A673 (cell line): ENCODE measurements at regions not wholly inside any gene's neighbourhood (a gene's known extent, or its start where the extent isn't known, plus 50 kb on each side); places are given as distances from the start of the nearest gene placed in this dataset.

Experiments used
- BruUV-seq: library from RNA; stranded (reverse); fragments of 400-500 nt; replicated peaks from 2 replicates; lab custom pipeline; 2021; lab: Mats Ljungman, UMichigan
- CTCF ChIA-PET: fragments of 300-600 bp; sonication (Branson Sonifier 250); formaldehyde crosslinking; loops from one replicate; lab custom pipeline; 2022; ENCODE audit warnings: antibody characterized with exemption; lab: Charles Lee
- POLR2A ChIA-PET: fragments of 300-600 bp; sonication (Branson Sonifier 250); formaldehyde crosslinking; loops from one replicate; lab custom pipeline; 2022; ENCODE audit warnings: antibody characterized with exemption; ENCODE audit not compliant: low non-redundant PET; lab: Charles Lee
- DNase-seq: peaks from one replicate; pipeline ENCODE4 v3.0.0-alpha.2; 2015; ENCODE audit warnings: low spot score
- H3K27ac ChIP-seq: fragments of 200-600 bp; sonication (generic); 2 replicates; pipeline ENCODE4 v1.5.1; 2016; ENCODE audit warnings: mixed run types, low read depth, mild to moderate bottlenecking, mixed read lengths, antibody characterized with exemption, low read length; ENCODE audit not compliant: poor library complexity, severe bottlenecking
- H3K27me3 ChIP-seq: fragments of 200-600 bp; sonication (generic); replicated peaks from 2 replicates; pipeline ENCODE4 v1.6.1; 2017; ENCODE audit warnings: mixed run types, low read depth, mild to moderate bottlenecking, mixed read lengths, antibody characterized with exemption, low read length; ENCODE audit not compliant: insufficient read depth, poor library complexity
- H3K36me3 ChIP-seq: fragments of 200-600 bp; sonication (generic); 2 replicates; pipeline ENCODE4 v1.6.1; 2016; ENCODE audit warnings: mixed run types, mild to moderate bottlenecking, mixed read lengths, antibody characterized with exemption, low read length; ENCODE audit not compliant: insufficient read depth, poor library complexity, severe bottlenecking
- H3K4me1 ChIP-seq: fragments of 200-600 bp; sonication (generic); 2 replicates; pipeline ENCODE4 v1.6.1; 2017; ENCODE audit warnings: mixed run types, mild to moderate bottlenecking, mixed read lengths, antibody characterized with exemption, low read length; ENCODE audit not compliant: insufficient read depth, poor library complexity, severe bottlenecking
- H3K4me3 ChIP-seq: fragments of 200-600 bp; sonication (generic); 2 replicates; pipeline ENCODE4 v1.5.1; 2016; ENCODE audit warnings: low read depth, mixed run types, mild to moderate bottlenecking, mixed read lengths, low read length; ENCODE audit not compliant: poor library complexity, severe bottlenecking
- H3K9me3 ChIP-seq: fragments of 200-600 bp; sonication (generic); 2 replicates; pipeline ENCODE4 v1.6.1; 2016; ENCODE audit warnings: mixed run types, low read depth, mild to moderate bottlenecking, mixed read lengths, antibody characterized with exemption, low read length; ENCODE audit not compliant: poor library complexity, severe bottlenecking
- EZH2 ChIP-seq: fragments of 200-600 bp; sonication (generic); IDR thresholded peaks from 2 replicates; pipeline ENCODE4 v1.6.1; 2017; ENCODE audit warnings: borderline replicate concordance, low read depth, mild to moderate bottlenecking, mixed read lengths, antibody characterized with exemption, low read length; ENCODE audit not compliant: poor library complexity, severe bottlenecking
- intact Hi-C: fragments of 100-400 bp; cut with micrococcal nuclease; formaldehyde crosslinking; loops from one replicate; pipeline ENCODE4 v1.10.0; 2022; ENCODE audit not compliant: unreplicated experiment
- TF ChIP-seq, protein P1 (sequence below): fragments of 300-800, 200-600 bp; sonication (generic); conservative IDR thresholded peaks from 2 replicates; pipeline ENCODE4 v1.5.1; 2017; ENCODE audit warnings: low read depth, mild to moderate bottlenecking, antibody characterized with exemption, low read length, moderate library complexity, mixed read lengths

GRCh38 chr16:82506692-82507670, 119.8 kb upstream of the CDH13 start:
- H3K4me3 ChIP-seq = no peak overlapping the region
- intact Hi-C loops = no loop called here
- POLR2A ChIA-PET = no interaction called here
- no peaks in the 10 kb centered on the region for H3K4me1 ChIP-seq
- H3K27me3 ChIP-seq = peaks cover 5% of the 10 kb centered on the region
- no peaks in the 10 kb centered on the region for H3K36me3 ChIP-seq
- BruUV-seq = no TSS peak
- no peak overlapping the region for H3K27ac ChIP-seq
- CTCF ChIA-PET = no interaction called here
- H3K9me3 ChIP-seq = no peaks in the 10 kb centered on the region
- no peak for DNase-seq
- TF ChIP-seq, protein P1, sequence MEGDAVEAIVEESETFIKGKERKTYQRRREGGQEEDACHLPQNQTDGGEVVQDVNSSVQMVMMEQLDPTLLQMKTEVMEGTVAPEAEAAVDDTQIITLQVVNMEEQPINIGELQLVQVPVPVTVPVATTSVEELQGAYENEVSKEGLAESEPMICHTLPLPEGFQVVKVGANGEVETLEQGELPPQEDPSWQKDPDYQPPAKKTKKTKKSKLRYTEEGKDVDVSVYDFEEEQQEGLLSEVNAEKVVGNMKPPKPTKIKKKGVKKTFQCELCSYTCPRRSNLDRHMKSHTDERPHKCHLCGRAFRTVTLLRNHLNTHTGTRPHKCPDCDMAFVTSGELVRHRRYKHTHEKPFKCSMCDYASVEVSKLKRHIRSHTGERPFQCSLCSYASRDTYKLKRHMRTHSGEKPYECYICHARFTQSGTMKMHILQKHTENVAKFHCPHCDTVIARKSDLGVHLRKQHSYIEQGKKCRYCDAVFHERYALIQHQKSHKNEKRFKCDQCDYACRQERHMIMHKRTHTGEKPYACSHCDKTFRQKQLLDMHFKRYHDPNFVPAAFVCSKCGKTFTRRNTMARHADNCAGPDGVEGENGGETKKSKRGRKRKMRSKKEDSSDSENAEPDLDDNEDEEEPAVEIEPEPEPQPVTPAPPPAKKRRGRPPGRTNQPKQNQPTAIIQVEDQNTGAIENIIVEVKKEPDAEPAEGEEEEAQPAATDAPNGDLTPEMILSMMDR = no peak
- TF ChIP-seq EZH2 = no peak

DNA sequence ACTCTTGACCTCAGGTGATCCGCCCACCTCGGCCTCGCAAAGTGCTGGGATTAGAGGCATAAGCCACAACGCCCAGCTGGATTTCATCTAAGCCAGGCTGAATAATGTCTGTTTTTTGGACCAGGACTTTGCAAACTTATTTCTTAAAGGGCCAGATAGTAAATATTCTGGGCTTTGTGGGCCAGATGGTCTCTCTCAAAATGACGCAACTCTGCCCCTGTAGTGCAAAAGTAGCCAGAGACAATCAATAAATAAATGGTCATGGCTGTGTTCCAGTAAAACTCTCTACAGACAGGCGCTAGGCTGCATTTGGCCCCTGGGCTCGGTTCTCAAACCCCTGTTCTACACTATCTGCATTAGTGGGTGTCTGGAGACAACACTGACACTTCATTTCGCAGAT, 121.9 kb upstream of the CDH13 start:
- POLR2A ChIA-PET = no interaction called here
- no peak overlapping the region for H3K4me3 ChIP-seq
- intact Hi-C loops = no loop called here
- H3K27ac ChIP-seq = no peak overlapping the region
- H3K36me3 ChIP-seq = no peaks in the 10 kb centered on the region
- CTCF ChIA-PET = no interaction called here
- no peaks in the 10 kb centered on the region for H3K9me3 ChIP-seq
- no peaks in the 10 kb centered on the region for H3K4me1 ChIP-seq
- TF ChIP-seq EZH2 = no peak
- TF ChIP-seq, protein P1 = no peak
- H3K27me3 ChIP-seq = peaks cover 5% of the 10 kb centered on the region
- BruUV-seq = no TSS peak
- DNase-seq = no peak

GRCh38 chr16:82499302-82499701, 127.5 kb upstream of the CDH13 start:
- Histone ChIP-seq H3K27ac (no peak overlapping the region), H3K4me1 (no peaks in the 10 kb centered on the region), H3K4me3 (no peak overlapping the region), H3K27me3 (peaks cover 5% of the 10 kb centered on the region), H3K9me3 (no peaks in the 10 kb centered on the region), H3K36me3 (no peaks in the 10 kb centered on the region)
- CTCF ChIA-PET = no interaction called here
- intact Hi-C loops = no loop called here
- no TSS peak for BruUV-seq
- DNase-seq = no peak
- POLR2A ChIA-PET = no interaction called here
- TF ChIP-seq, protein P1 = no peak
- no peak for TF ChIP-seq EZH2
